Gastrocnemius medialis (tissue), 4 donors: ENCODE measurements at regions not wholly inside any gene's neighbourhood (a gene's known extent, or its start where the extent isn't known, plus 50 kb on each side); places are given as distances from the start of the nearest gene placed in this dataset.

Experiments
- POLR2A ChIP-seq, 2 donors: fragments of 450-650 bp; IDR thresholded peaks; one replicate each; pipeline ENCODE4 v1.6.1; 2017; ENCODE audit warnings: antibody characterized with exemption in 2 of 2, mild to moderate bottlenecking in 2 of 2, moderate library complexity in 2 of 2
- TF ChIP-seq, protein P1 (sequence below), 5 experiments: fragments of 450-650 bp in 3 of 5; fragments of 200-600 bp in 2 of 5; sonication (generic) in 2 of 5; IDR thresholded peaks in 4 of 5; conservative IDR thresholded peaks in 1 of 5; 1 replicate in 4 of 5; 2 replicates in 1 of 5; pipeline ENCODE4 v1.5.1; 2016 to 2019; ENCODE audit warnings: antibody characterized with exemption in 5 of 5, mild to moderate bottlenecking in 3 of 5, moderate library complexity in 3 of 5

DNA sequence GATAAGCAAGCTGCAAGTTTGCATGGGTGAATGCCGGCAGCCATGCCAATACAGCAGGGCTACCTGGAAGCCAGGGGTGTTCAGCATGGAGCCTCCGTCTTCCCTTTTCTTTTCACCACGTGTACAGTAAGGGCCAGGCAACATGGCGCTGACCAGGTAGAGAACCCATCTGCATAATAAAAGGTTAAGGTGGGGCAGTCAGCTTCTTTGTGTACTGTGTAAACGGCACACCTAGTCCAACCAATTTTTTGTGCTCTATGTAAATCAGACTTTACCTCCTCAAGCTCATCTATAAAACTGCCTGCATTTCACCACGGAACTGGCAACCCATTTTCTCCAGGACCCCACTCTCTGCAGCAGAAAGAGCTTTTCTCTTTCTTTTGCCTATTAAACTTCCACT, 286.8 kb upstream of the VCX3A start:
- TF ChIP-seq, protein P1, sequence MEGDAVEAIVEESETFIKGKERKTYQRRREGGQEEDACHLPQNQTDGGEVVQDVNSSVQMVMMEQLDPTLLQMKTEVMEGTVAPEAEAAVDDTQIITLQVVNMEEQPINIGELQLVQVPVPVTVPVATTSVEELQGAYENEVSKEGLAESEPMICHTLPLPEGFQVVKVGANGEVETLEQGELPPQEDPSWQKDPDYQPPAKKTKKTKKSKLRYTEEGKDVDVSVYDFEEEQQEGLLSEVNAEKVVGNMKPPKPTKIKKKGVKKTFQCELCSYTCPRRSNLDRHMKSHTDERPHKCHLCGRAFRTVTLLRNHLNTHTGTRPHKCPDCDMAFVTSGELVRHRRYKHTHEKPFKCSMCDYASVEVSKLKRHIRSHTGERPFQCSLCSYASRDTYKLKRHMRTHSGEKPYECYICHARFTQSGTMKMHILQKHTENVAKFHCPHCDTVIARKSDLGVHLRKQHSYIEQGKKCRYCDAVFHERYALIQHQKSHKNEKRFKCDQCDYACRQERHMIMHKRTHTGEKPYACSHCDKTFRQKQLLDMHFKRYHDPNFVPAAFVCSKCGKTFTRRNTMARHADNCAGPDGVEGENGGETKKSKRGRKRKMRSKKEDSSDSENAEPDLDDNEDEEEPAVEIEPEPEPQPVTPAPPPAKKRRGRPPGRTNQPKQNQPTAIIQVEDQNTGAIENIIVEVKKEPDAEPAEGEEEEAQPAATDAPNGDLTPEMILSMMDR (IDR thresholded peaks at IDR 0.05 in 4 of 5, conservative IDR thresholded peaks at IDR 0.05 in 1 of 5), result no peak
- no peak for TF ChIP-seq POLR2A (IDR thresholded peaks at IDR 0.05)
